ENCODE measurements at regions not wholly inside any gene's neighbourhood (a gene's known extent, or its start where the extent isn't known, plus 50 kb on each side); places are given as distances from the start of the nearest gene placed in this dataset.

DNA sequence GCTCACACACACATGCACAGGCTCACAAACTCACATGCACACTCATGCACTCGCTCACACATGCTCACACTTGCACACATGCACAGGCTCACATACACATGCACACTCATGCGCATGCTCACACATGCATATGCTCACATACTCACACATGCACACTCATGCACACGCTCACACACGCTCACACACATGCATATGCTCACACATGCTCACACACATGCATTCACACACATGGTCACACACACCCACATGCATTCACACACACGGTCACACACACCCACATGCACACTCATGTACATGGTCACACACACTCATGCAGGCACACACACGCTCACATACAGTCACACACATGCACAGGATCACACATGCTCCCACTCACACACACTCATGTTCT is 132.8 kb upstream of the SMAD3 start:
- TF ChIP-seq, protein P1, sequence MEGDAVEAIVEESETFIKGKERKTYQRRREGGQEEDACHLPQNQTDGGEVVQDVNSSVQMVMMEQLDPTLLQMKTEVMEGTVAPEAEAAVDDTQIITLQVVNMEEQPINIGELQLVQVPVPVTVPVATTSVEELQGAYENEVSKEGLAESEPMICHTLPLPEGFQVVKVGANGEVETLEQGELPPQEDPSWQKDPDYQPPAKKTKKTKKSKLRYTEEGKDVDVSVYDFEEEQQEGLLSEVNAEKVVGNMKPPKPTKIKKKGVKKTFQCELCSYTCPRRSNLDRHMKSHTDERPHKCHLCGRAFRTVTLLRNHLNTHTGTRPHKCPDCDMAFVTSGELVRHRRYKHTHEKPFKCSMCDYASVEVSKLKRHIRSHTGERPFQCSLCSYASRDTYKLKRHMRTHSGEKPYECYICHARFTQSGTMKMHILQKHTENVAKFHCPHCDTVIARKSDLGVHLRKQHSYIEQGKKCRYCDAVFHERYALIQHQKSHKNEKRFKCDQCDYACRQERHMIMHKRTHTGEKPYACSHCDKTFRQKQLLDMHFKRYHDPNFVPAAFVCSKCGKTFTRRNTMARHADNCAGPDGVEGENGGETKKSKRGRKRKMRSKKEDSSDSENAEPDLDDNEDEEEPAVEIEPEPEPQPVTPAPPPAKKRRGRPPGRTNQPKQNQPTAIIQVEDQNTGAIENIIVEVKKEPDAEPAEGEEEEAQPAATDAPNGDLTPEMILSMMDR (conservative IDR thresholded peaks at IDR 0.05) = no peak
- no peak for TF ChIP-seq ZFX (IDR thresholded peaks at IDR 0.05)
